ENCODE measurements at regions not wholly inside any gene's neighbourhood (a gene's known extent, or its start where the extent isn't known, plus 50 kb on each side); places are given as distances from the start of the nearest gene placed in this dataset.

DNA sequence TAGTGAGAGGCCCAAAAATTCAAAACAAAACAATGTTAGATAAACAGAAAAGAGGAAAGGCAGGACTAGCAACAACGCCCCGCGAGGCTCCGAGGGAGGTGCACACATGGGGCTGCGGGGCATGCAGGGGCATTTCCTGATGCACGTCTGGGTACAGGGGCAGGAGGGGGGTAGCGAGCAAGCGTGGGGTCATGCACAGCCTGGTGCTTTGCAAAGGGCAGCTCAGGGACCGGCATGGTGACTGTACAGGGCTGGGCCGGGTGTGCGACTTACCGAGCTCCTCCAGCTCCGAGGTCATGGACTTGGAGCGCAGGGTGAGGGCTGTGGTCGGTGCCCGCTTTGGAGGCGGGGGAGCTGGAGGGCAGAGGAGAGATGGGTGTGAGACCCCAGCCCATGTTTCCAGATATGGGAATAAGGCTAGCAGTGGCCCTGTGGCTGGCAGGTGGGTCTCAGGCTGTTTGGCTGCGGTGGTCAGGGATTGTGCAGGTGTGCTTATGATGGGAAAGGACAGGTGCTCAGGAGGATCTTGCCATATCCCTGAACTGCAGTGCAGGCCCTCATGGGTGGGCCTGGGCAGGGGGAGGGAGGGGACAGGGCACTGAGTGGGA, 103.7 kb downstream of the CTTN start:
- DNase-seq: no peak

- DNase-seq: no peak
Observed at GRCh38 chr11:70502677-70503467, 104.5 kb downstream of the CTTN start.

- no peak for DNase-seq
Observed at GRCh38 chr11:70503468-70504221, 105.3 kb downstream of the CTTN start.

GRCh38 chr11:70504246-70505020, 106.1 kb downstream of the CTTN start:
- DNase-seq: no peak

- DNase-seq: no peak
Observed at GRCh38 chr11:70505331-70505731, 107.0 kb downstream of the CTTN start.

GRCh38 chr11:70505761-70506657, 107.7 kb downstream of the CTTN start:
- no peak for DNase-seq

DNA sequence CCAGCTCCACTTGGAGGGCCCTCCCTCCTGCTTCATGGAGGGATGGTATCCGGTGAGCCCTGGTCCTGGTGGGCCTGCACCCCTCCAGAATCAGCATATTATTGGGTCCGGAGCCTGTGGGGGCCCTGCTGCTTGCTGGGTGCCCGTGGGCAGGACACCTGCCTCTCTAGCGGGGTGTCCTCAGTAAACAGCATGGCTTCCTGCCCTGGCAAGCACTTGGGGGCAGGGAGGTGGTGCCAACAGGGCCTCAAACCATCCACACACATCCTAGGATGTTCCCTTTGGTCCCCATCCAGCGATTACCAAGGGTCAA, 108.3 kb downstream of the CTTN start:
- DNase-seq: no peak

DNA sequence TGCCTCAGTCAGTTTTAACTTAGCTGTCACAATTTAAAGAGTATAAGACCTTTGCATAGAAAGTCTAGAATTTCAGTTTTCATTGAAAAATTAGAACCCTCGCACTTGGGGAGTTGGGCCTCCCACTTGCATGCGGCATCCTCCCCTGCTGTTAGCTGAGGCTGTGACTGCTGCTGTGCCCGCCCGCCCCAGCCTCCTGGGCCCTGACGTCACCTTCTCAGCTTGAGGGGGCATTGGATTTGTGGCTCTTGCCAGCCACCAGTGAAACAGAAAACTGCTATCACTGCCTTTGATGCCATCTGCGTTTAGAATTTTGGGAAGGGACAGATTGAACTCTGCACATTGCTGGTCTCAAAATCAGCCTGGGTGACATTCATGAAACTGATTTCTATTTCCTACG, 108.7 kb downstream of the CTTN start:
- no peak for DNase-seq

- DNase-seq: no peak
Observed at GRCh38 chr11:70507466-70508230, 109.3 kb downstream of the CTTN start.

DNA sequence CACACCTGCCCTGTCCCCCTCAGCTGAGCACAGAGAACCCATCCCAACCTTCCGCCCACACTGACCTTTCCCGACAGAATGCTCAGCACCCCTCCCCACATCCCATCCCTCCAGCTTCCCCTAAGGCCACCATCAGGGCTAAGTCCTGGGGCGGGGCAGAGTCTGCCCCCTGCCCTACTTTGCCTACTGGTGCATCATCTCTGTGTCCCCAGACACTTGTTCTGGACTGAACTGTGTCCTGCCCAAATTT, 109.8 kb downstream of the CTTN start:
- DNase-seq: no peak

DNA sequence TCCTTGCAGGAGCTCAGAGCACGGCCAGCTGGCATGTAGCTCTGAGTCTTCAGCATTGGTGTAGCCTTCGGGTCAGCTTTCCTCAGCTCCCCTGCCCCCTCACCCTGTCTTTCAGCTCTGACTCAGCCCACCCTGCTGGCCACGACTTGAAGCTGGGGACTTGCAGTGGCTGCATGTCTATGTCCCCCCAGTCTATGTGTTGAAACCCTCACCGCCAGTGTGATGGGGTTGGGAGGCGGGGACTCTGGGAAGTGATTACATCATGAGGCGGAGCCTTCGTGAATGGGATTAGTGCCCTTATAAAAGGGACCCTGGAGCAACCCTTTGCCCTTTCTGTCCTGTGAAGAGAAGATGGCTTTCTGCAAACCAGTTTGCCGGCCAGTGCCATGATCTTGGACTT, 111.1 kb downstream of the CTTN start:
- no peak for DNase-seq

GRCh38 chr11:70510106-70510505, 111.8 kb downstream of the CTTN start:
- DNase-seq: no peak

GRCh38 chr11:70510571-70510970, 112.2 kb downstream of the CTTN start:
- DNase-seq: no peak

DNA sequence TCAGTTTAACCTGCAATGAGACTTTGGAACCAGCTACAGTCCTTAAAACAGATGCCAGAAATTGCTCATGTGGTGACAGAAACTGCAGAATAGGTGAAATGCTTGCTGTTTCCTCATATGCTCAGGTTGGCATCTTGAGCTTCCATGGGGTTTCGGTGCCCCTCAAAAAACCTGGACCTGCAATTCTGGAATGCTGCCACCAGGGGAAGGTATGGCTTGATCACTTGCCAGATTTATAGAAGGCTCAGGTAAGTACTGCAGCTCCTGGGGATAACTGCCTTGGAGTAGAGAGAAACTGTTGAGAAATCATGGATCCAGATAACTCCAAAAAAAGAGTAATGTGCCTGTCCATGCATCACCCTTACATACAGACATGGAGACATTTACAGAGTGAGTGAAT, 113.0 kb downstream of the CTTN start:
- DNase-seq: no peak

DNA sequence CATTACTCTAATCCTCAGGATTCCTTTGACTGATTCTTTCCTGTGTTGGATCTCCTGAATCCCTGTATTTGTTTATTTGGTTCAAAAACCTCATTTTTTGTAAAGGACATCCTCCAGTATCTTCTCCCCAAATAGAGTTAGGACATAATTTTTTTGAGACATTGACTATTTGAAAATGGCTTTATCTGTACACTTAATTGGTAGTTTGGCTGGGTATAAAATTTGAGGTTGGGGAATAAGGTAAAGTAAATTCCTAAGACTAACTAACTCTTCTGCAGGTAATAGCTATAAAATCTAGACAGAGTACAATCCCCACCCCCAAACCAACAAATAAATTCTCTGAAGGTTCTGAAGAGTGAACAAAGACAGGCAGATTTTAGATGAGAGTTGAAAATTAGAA, 114.4 kb downstream of the CTTN start:
- no peak for DNase-seq

- no peak for DNase-seq
Observed at GRCh38 chr11:70517203-70517602, 118.9 kb downstream of the CTTN start.

DNA sequence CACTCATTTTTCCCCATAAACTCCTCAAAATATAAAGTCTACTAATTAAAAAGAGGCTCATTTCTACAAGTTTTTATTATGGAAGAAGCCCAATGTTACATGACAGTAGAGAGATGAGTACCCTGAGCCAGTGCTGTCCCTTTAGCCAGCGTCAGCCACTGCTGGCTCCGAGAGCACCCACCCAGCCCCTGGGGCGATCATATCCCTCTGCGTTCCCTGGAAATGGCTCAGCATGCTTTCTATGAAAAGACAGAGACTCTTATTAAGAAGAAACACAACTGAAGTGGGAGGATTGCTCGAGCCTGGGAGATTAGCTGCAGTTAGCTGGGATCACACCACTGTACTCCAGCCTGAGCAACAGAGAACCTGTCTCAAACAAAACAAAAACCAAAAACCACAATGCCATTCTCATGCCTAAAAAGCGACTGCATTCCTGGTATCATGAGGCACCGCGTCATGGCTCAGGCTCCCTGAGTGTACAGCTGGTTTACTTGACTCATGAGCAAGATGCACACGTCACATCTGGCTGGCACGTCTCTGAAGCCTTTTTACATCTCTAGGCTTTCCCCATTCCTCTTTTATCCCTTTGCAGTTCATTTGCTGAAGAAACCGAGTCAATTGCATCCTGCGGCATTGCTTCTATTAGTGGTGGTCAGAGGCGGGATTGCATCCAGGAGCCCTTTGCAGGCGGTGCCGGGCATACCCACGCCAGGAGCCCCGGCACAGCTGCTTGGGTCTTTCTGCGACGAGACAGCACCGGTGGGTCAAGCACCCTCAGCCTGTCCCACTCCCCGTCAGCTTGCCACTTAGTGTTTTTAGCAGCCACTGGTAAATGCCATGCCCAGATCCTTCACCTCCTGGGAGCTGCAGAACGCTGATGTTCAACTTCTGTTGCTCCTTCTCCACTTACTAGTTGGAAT, 119.9 kb downstream of the CTTN start:
- peak; percentile 39 for DNase-seq

DNA sequence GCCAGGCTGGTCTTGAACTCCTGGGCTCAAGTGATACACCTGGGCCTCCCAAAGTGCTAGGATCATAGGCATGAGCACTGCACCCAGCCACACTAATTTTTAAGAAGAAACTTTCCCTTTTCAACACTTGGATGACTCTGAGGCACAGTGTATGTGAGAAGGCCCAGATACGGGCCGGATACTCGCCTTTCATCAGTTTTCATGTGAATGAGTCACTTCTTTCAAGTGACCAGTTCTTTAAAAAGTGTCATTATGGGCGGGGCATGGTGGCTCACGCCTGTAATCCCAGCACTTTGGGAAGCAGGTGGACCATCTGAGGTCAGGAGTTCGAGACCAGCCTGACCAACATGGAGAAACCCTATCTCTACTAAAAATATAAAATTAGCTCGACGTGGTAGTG, 120.8 kb downstream of the CTTN start:
- no peak for DNase-seq

DNA sequence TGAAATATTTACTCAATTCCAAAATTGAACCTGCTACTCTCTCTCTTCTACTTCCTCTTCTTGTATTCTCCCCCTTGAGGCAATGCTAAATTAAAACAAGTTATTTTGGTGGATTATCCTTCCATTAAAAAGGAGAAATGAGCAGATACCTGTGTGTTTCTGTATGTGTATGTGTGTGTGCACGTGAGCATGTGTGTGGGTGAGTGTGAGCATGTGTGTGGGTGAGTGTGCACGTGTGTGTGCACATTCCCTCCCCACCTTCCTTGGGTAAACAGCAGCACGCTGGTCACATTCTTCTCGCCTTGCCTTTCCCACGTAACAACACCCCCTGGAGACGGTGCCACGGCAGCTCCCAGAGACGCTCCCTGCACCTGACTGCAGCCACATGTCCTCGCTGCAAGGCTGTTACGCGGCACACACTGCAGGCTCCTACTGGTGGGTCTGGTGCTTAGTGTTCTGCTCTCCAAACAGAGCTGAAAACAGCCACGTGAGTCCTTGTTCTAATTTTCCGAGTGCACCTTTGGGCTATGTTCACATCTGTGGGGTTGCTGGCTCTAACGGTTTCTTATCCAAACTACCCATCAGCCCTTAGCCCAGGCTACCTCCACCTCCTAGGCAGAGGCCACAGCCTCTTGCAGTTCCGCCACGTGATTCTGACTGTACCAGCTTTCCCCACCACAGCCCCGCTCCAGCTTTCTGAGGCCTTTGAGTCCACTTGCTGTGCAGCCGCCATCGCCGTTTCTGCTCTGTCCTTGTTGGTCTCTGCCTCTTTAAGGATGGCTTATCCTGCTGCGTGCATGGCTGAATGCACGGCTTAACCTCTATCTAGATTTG, 123.4 kb downstream of the CTTN start:
- DNase-seq: no peak

DNA sequence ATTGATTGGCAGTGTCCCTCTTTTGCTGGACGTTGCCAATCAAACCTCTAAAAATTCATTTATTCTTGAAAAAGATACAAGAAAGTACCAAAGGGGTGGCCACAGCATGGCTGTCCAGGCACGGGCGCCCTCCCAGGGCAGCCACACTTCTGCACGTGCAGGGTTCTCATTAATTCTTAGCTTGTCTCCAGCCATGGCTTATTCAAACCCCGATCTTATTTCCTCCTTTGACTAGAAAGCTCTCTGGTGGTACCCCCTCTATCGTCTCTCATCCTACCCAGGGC, 123.9 kb downstream of the CTTN start:
- no peak for DNase-seq
